Pancreas (tissue), 10 donors: ENCODE measurements at regions not wholly inside any gene's neighbourhood (a gene's known extent, or its start where the extent isn't known, plus 50 kb on each side); places are given as distances from the start of the nearest gene placed in this dataset.

ENCODE experiments used
- ATAC-seq, 4 donors: fragments of 200-7000 bp; cut with Tn5 transposase; one replicate each; pipeline versions ENCODE4 v1.8.0 to v1.9.1; 2020; ENCODE audit warnings: mild to moderate bottlenecking in 4 of 4, moderate library complexity in 4 of 4
- DNase-seq, 6 donors: peaks; one replicate each; pipeline ENCODE4 v3.0.0-alpha.2; 2020
- FAIRE-seq: peaks from 2 replicates; lab custom pipeline; 2012; peaks lifted over from hg19 to GRCh38; lab: Jason Lieb, UNC
- H3K27ac ChIP-seq, 4 donors: fragments of 200-600 bp; sonication (generic); 1 replicate in 3 of 4; 2 replicates in 1 of 4; pipeline versions ENCODE4 v1.5.0 to v1.8.0; 2020
- H3K27me3 ChIP-seq, 4 donors: fragments of 200-600 bp; one replicate each; pipeline ENCODE4 v1.8.0; 2021
- H3K36me3 ChIP-seq, 3 donors: fragments of 200-600 bp; sonication (generic) in 1 of 3; one replicate each; pipeline versions ENCODE4 v1.5.0 to v1.8.0; 2020 to 2021
- H3K4me1 ChIP-seq, 3 donors: fragments of 200-600 bp; one replicate each; pipeline ENCODE4 v1.8.0; 2021
- H3K4me3 ChIP-seq, 4 donors: fragments of 200-600 bp; sonication (generic) in 2 of 4; one replicate each; pipeline versions ENCODE4 v1.5.0 to v1.8.0; 2020 to 2021
- H3K9me3 ChIP-seq, 4 donors: fragments of 200-600 bp; one replicate each; pipeline ENCODE4 v1.8.0; 2021
- CTCF ChIP-seq, 4 donors: fragments of 200-600 bp; sonication (generic) in 3 of 4; IDR thresholded peaks; one replicate each; pipeline versions ENCODE4 v1.5.0 to v1.8.0; 2021; ENCODE audit warnings: antibody characterized with exemption in 4 of 4
- WGBS, 2 donors: extraction: QIAGEN DNeasy Blood & Tissue Kit; methylation state at CpG; one replicate each; pipeline ENCODE4 v1.1.7; 2013; 5-methylcytosine and 5-hydroxymethylcytosine counted together
- intact Hi-C, 3 donors: fragments of 100-400 bp; cut with DNase I; formaldehyde crosslinking; loops; one replicate each; pipeline versions ENCODE4 v1.11.1 to v1.14.2; 2022
- donor health status: healthy with polysubstance abuse.
- donor health status: DM: no; HTN: no; CAD: no; lungs with moderate emphysema.
- donor health status: DM: no; HTN: no; CAD: no.
- donor health status: control.
- donor health status: control.
- donor health status: Bipolar disorder and iron deficiency.
- donor health status: DM: yes; HTN: yes; CAD: no.
- donor health status: DM: no; HTN: no; CAD: no.
- donor health status: DM: no; HTN: no; CAD: no.
- donor health status: DM: yes; HTN: yes; CAD: no.

GRCh38 chr3:29168081-29168480, 112.8 kb upstream of the RBMS3 start:
- H3K9me3 ChIP-seq: no peaks in the 10 kb centered on the region
- no peak overlapping the region for H3K4me3 ChIP-seq
- intact Hi-C loops: no loop called here
- no peaks in the 10 kb centered on the region for H3K4me1 ChIP-seq
- WGBS, 2 donors: 47 to 67% methylated on average over 2 of the region's 2 CpGs
- H3K27ac ChIP-seq: no peak overlapping the region
- no peaks in the 10 kb centered on the region for H3K27me3 ChIP-seq
- H3K36me3 ChIP-seq: no peaks in the 10 kb centered on the region
- TF ChIP-seq CTCF (IDR thresholded peaks at IDR 0.05): no peak
- ATAC-seq (no peak), DNase-seq (no peak), FAIRE-seq (no peak)

DNA sequence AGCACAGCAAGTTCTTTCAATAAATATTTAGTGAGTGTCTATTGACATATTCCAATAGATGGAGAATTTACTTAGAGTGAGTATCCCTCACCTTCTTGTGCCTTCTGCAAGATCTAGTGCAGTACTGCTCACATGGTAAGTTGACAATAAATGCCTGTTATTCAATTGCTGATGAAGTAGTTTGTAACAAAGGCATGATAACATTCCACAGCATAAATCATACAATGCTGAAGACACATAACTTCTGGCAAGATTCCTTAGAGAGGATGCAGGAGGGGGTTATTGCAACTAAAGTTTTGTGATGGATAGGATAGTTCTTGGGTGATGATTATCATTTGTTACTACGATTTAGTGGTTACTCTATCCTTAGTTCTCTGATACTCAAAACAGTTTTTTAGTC, 112.2 kb upstream of the RBMS3 start:
- intact Hi-C loops: no loop called here
- H3K36me3 ChIP-seq: no peaks in the 10 kb centered on the region
- H3K27me3 ChIP-seq: no peaks in the 10 kb centered on the region
- TF ChIP-seq CTCF (IDR thresholded peaks at IDR 0.05): no peak
- FAIRE-seq (no peak), ATAC-seq (no peak), DNase-seq (no peak)
- WGBS, 2 donors: 45 to 50% methylated on average over 1 of the region's 1 CpG
- no peak overlapping the region for H3K4me3 ChIP-seq
- no peak overlapping the region for H3K27ac ChIP-seq
- no peaks in the 10 kb centered on the region for H3K9me3 ChIP-seq
- no peaks in the 10 kb centered on the region for H3K4me1 ChIP-seq

DNA sequence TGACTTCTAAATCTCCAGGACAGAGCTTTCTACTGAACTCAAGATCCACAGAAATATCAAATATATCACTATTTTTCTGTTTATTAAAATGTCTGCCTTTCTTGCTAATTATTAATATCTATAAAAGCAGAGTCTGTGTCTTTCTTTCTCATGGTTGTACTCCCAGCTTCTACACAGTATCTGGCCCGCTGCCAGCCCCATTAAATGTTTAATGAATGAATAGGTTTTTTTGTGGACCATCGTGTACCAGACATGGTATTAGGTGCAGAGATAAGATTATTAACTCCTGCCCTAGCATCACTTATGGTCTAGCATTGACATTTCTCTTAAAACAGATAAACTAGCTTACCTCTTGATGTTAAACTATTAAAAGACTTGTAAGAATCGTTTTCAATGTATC, 111.4 kb upstream of the RBMS3 start:
- FAIRE-seq (no peak), DNase-seq (no peak), ATAC-seq (no peak)
- no peak overlapping the region for H3K4me3 ChIP-seq
- no peaks in the 10 kb centered on the region for H3K27me3 ChIP-seq
- WGBS, 2 donors: 24 to 37% methylated on average over 3 of the region's 3 CpGs
- H3K36me3 ChIP-seq: no peaks in the 10 kb centered on the region
- TF ChIP-seq CTCF (IDR thresholded peaks at IDR 0.05): no peak
- H3K27ac ChIP-seq: no peak overlapping the region
- no peaks in the 10 kb centered on the region for H3K9me3 ChIP-seq
- H3K4me1 ChIP-seq: no peaks in the 10 kb centered on the region
- intact Hi-C loops: no loop called here

- no peaks in the 10 kb centered on the region for H3K36me3 ChIP-seq
- DNase-seq (no peak), FAIRE-seq (no peak), ATAC-seq (peak in 1 of 4 donors; percentile 22)
- H3K27me3 ChIP-seq: no peaks in the 10 kb centered on the region
- intact Hi-C loops: no loop called here
- no peak for TF ChIP-seq CTCF (IDR thresholded peaks at IDR 0.05)
- WGBS, 2 donors: 51 to 58% methylated on average over 6 of the region's 6 CpGs
- H3K4me3 ChIP-seq: no peak overlapping the region
- H3K9me3 ChIP-seq: no peaks in the 10 kb centered on the region
- H3K4me1 ChIP-seq: no peaks in the 10 kb centered on the region
- no peak overlapping the region for H3K27ac ChIP-seq
Observed at GRCh38 chr3:29171043-29171990, 109.6 kb upstream of the RBMS3 start.

DNA sequence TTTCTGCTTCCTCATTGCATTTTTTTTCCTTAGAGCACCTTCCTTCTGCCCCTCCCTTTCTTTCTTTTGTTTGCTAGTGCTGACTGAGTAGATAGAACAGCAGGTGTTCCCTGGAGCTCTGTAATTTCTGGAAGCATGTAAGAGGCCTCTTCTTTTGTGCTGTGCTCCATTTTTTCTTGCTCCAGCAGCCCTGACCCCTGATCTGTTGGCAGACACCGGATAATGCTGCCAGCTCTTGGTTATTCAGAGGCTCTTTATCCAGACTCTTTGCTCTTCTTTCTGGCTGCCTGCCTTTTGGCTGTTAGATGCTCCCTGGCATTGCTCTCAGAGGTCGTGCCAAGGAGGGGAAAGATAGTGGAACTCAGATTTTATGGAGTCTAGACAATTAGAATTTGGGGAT, 104.4 kb upstream of the RBMS3 start:
- FAIRE-seq (no peak), ATAC-seq (no peak), DNase-seq (no peak)
- Histone ChIP-seq H3K4me3 (no peak overlapping the region), H3K27ac (no peak overlapping the region), H3K9me3 (no peaks in the 10 kb centered on the region), H3K27me3 (no peaks in the 10 kb centered on the region), H3K36me3 (no peaks in the 10 kb centered on the region), H3K4me1 (no peaks in the 10 kb centered on the region)
- no peak for TF ChIP-seq CTCF (IDR thresholded peaks at IDR 0.05)
- intact Hi-C loops: no loop called here
- WGBS, 2 donors: 43 to 51% methylated on average over 2 of the region's 2 CpGs
